ENCODE measurements at regions not wholly inside any gene's neighbourhood (a gene's known extent, or its start where the extent isn't known, plus 50 kb on each side); places are given as distances from the start of the nearest gene placed in this dataset.

- in situ Hi-C loops (cut with MboI) (no loop called here), intact Hi-C loops (cut with micrococcal nuclease; ENCODE audit: unreplicated experiment) (no loop called here)
- H3K9ac ChIP-seq (ENCODE audit: control insufficient read depth, insufficient read depth, low read length) = no peak overlapping the region
- ChIA-PET RAD21 (ENCODE audit: unreplicated experiment) (no interaction called here), SMC1A (ENCODE audit: uncharacterized antibody, unreplicated experiment) (interaction anchor here (1.4 kb wide), 1 partner anchor 9 kb away, joined by 4 read pairs; no protein-coding TSS in a partner anchor), POLR2A (no interaction called here), CTCF (interaction anchor here (1.0 kb wide), 1 partner anchor 277 kb away, joined by 3 read pairs; no protein-coding TSS in a partner anchor)
- H3K36me3 ChIP-seq (ENCODE audit: control insufficient read depth in 2 of 2, insufficient read depth in 2 of 2, low read length in 1 of 2) = no peaks in the 10 kb centered on the region
- H3K79me2 ChIP-seq (ENCODE audit: control insufficient read depth, insufficient read depth, low read length) = no peaks in the 10 kb centered on the region
- H3K27me3 ChIP-seq (replicated peaks in 1 of 2; ENCODE audit: control insufficient read depth in 2 of 2, insufficient read depth in 2 of 2, low read length in 1 of 2) = peaks cover 4% of the 10 kb centered on the region in 2 experiments
- H3K4me1 ChIP-seq (ENCODE audit: control insufficient read depth, insufficient read depth, low read length) = no peaks in the 10 kb centered on the region
- no peak overlapping the region for H3K27ac ChIP-seq (ENCODE audit: control insufficient read depth, insufficient read depth)
- DNase-seq (ENCODE audit: low read depth, low spot score) (no peak), FAIRE-seq (no peak), ATAC-seq (no peak)
- no peaks in the 10 kb centered on the region for H3K9me3 ChIP-seq (replicated peaks; ENCODE audit: control insufficient read depth, insufficient read depth, low read length)
- no TSS peak for BruUV-seq (replicated peaks)
- H3K4me3 ChIP-seq = no peak overlapping the region
- H4K20me1 ChIP-seq (ENCODE audit: control insufficient read depth, insufficient read depth) = no peaks in the 10 kb centered on the region; the same call in 1 of the 2 replicates
- no peak overlapping the region for H2AFZ ChIP-seq (ENCODE audit: control insufficient read depth, low read depth, low read length)
- H3K4me2 ChIP-seq (ENCODE audit: control insufficient read depth, insufficient read depth) = no peak overlapping the region
- TF ChIP-seq ZNF384 (IDR thresholded peaks at IDR 0.05; ENCODE audit: borderline replicate concordance, low read depth, low read length) (no peak), SIN3A (IDR thresholded peaks at IDR 0.05; ENCODE audit: low read depth, low read length) (no peak)
- 61% methylated on average over 2 of the region's 2 CpGs for WGBS (ENCODE audit: insufficient coverage, insufficient replicate concordance, low lambda C conversion rate, missing lambda C conversion rate)
Observed at GRCh38 chr12:5176036-5176435, 132.4 kb downstream of the KCNA5 start.

GRCh38 chr12:5177096-5177495 is 133.4 kb downstream of the KCNA5 start:
- FAIRE-seq (no peak), ATAC-seq (no peak), DNase-seq (ENCODE audit: low read depth, low spot score) (no peak)
- Histone ChIP-seq H3K27ac (ENCODE audit: control insufficient read depth, insufficient read depth) (no peak overlapping the region), H3K27me3 (replicated peaks in 1 of 2; ENCODE audit: control insufficient read depth in 2 of 2, insufficient read depth in 2 of 2, low read length in 1 of 2) (peaks cover 4% of the 10 kb centered on the region in 2 experiments), H3K4me3 (no peak overlapping the region), H2AFZ (ENCODE audit: control insufficient read depth, low read depth, low read length) (no peak overlapping the region), H3K9ac (ENCODE audit: control insufficient read depth, insufficient read depth, low read length) (no peak overlapping the region), H3K79me2 (ENCODE audit: control insufficient read depth, insufficient read depth, low read length) (no peaks in the 10 kb centered on the region), H3K36me3 (ENCODE audit: control insufficient read depth in 2 of 2, insufficient read depth in 2 of 2, low read length in 1 of 2) (no peaks in the 10 kb centered on the region), H3K4me1 (ENCODE audit: control insufficient read depth, insufficient read depth, low read length) (no peaks in the 10 kb centered on the region), H4K20me1 (ENCODE audit: control insufficient read depth, insufficient read depth) (no peaks in the 10 kb centered on the region; the same call in 1 of the 2 replicates), H3K4me2 (ENCODE audit: control insufficient read depth, insufficient read depth) (no peak overlapping the region), H3K9me3 (replicated peaks; ENCODE audit: control insufficient read depth, insufficient read depth, low read length) (no peaks in the 10 kb centered on the region)
- 7% methylated on average over 3 of the region's 3 CpGs for WGBS (ENCODE audit: insufficient coverage, insufficient replicate concordance, low lambda C conversion rate, missing lambda C conversion rate)
- TF ChIP-seq CEBPZ (IDR thresholded peaks at IDR 0.05; ENCODE audit: low read depth, low read length) = no peak
- no peak for TF ChIP-seq PKNOX1 (IDR thresholded peaks at IDR 0.05)
- no peak for TF ChIP-seq RAD51 (IDR thresholded peaks at IDR 0.05)
- no peak for TF ChIP-seq GABPA (IDR thresholded peaks at IDR 0.05; ENCODE audit: low read depth)
- TF ChIP-seq RUNX3 (IDR thresholded peaks at IDR 0.05; ENCODE audit: low read length) = no peak
- TF ChIP-seq CEBPB (IDR thresholded peaks at IDR 0.05; ENCODE audit: borderline replicate concordance in 1 of 2, low read depth in 2 of 2, low read length in 2 of 2) = no peak
- TF ChIP-seq SREBF2 (IDR thresholded peaks at IDR 0.05; ENCODE audit: low read length) = no peak
- no TSS peak for BruUV-seq (replicated peaks)
- ChIA-PET RAD21 (ENCODE audit: unreplicated experiment) (no interaction called here), CTCF (no interaction called here), SMC1A (ENCODE audit: uncharacterized antibody, unreplicated experiment) (no interaction called here), POLR2A (interaction anchor here (0.6 kb wide), 1 partner anchor 10 kb away, joined by 3 read pairs; no protein-coding TSS in a partner anchor)
- in situ Hi-C loops (cut with MboI) (no loop called here), intact Hi-C loops (cut with micrococcal nuclease; ENCODE audit: unreplicated experiment) (no loop called here)

Measured in GM12878 (cell line).